ENCODE measurements at regions not wholly inside any gene's neighbourhood (a gene's known extent, or its start where the extent isn't known, plus 50 kb on each side); places are given as distances from the start of the nearest gene placed in this dataset.
"Not testable (repeated sequence)": the region's sequence is repeated elsewhere in the genome, so short reads cannot be mapped to it uniquely, and the experiment has no call there.

- DNase-seq, result no peak
- Histone ChIP-seq H3K27ac (no peak overlapping the region), H3K27me3 (no peaks in the 10 kb centered on the region), H3K36me3 (no peaks in the 10 kb centered on the region), H3K4me3 (no peak overlapping the region), H3K9me3 (no peaks in the 10 kb centered on the region), H3K4me1 (no peaks in the 10 kb centered on the region)
- WGBS (ENCODE audit: insufficient coverage, low coverage, low lambda C conversion rate, missing lambda C conversion rate), result 90% methylated on average over 1 of the region's 1 CpG
- no peak for ATAC-seq
- intact Hi-C loops (cut with DNase I), result no loop called here
- TF ChIP-seq CTCF (IDR thresholded peaks at IDR 0.05) (no peak), POLR2A (IDR thresholded peaks at IDR 0.05) (no peak)
These were observed 573.1 kb downstream of the ZNF608 start for GRCh38 chr5:124173386-124173785.

GRCh38 chr5:124172389-124173003 is 573.9 kb downstream of the ZNF608 start:
- no peak for TF ChIP-seq POLR2A (IDR thresholded peaks at IDR 0.05)
- no peak for TF ChIP-seq CTCF (IDR thresholded peaks at IDR 0.05)
- DNase-seq (no peak), ATAC-seq (no peak)
- H3K27me3 ChIP-seq, result no peaks in the 10 kb centered on the region
- no peaks in the 10 kb centered on the region for H3K9me3 ChIP-seq
- no peak overlapping the region for H3K27ac ChIP-seq
- intact Hi-C loops (cut with DNase I), result no loop called here
- no peaks in the 10 kb centered on the region for H3K4me1 ChIP-seq
- H3K36me3 ChIP-seq, result no peaks in the 10 kb centered on the region
- H3K4me3 ChIP-seq, result no peak overlapping the region
- 58% methylated on average over 1 of the region's 1 CpG for WGBS (ENCODE audit: insufficient coverage, low coverage, low lambda C conversion rate, missing lambda C conversion rate)

- H3K27ac ChIP-seq; H3K36me3 ChIP-seq; H3K9me3 ChIP-seq; DNase-seq; ATAC-seq; H3K27me3 ChIP-seq; H3K4me1 ChIP-seq; intact Hi-C loops (cut with DNase I); H3K4me3 ChIP-seq: not testable (repeated sequence)
- 67% methylated on average over 2 of the region's 2 CpGs for WGBS (ENCODE audit: insufficient coverage, low coverage, low lambda C conversion rate, missing lambda C conversion rate)
These were observed 578.3 kb downstream of the ZNF608 start for GRCh38 chr5:124168093-124168492.

GRCh38 chr5:124162767-124163532 is 583.5 kb downstream of the ZNF608 start:
- TF ChIP-seq POLR2A (IDR thresholded peaks at IDR 0.05) (no peak), CTCF (IDR thresholded peaks at IDR 0.05) (no peak)
- Histone ChIP-seq H3K9me3 (no peaks in the 10 kb centered on the region), H3K4me1 (no peaks in the 10 kb centered on the region), H3K27me3 (no peaks in the 10 kb centered on the region), H3K27ac (no peak overlapping the region), H3K4me3 (no peak overlapping the region), H3K36me3 (no peaks in the 10 kb centered on the region)
- intact Hi-C loops (cut with DNase I), result no loop called here
- DNase-seq (no peak), ATAC-seq (no peak)
- WGBS (ENCODE audit: insufficient coverage, low coverage, low lambda C conversion rate, missing lambda C conversion rate), result 15% methylated on average over 8 of the region's 8 CpGs

- no peak overlapping the region for H3K27ac ChIP-seq
- H3K36me3 ChIP-seq, result no peaks in the 10 kb centered on the region
- 47% methylated on average over 5 of the region's 5 CpGs for WGBS (ENCODE audit: insufficient coverage, low coverage, low lambda C conversion rate, missing lambda C conversion rate)
- ATAC-seq, result no peak
- intact Hi-C loops (cut with DNase I), result no loop called here
- TF ChIP-seq POLR2A (IDR thresholded peaks at IDR 0.05), result no peak
- TF ChIP-seq CTCF (IDR thresholded peaks at IDR 0.05), result no peak
- H3K9me3 ChIP-seq, result no peaks in the 10 kb centered on the region
- H3K4me3 ChIP-seq, result no peak overlapping the region
- no peak for DNase-seq
- no peaks in the 10 kb centered on the region for H3K4me1 ChIP-seq
- no peaks in the 10 kb centered on the region for H3K27me3 ChIP-seq
These were observed 585.2 kb downstream of the ZNF608 start for GRCh38 chr5:124161266-124161665.

Measured in right lobe of liver (tissue), 6 donors.